Erythroblast (primary cell): ENCODE measurements at regions not wholly inside any gene's neighbourhood (a gene's known extent, or its start where the extent isn't known, plus 50 kb on each side); places are given as distances from the start of the nearest gene placed in this dataset.

ENCODE experiments used
- DNase-seq, 2 experiments: peaks; one replicate each; lab custom pipeline; 2025; lab: John Stamatoyannopoulos, UW
- GATA1 ChIP-seq: IDR thresholded peaks from 2 replicates; pipeline ENCODE4 v1.6.1; 2011; ENCODE audit warnings: low read depth, mild to moderate bottlenecking, control low read depth, low read length, moderate library complexity
- POLR2A ChIP-seq: IDR thresholded peaks from 2 replicates; pipeline ENCODE4 v1.6.1; 2011; ENCODE audit warnings: mild to moderate bottlenecking, low read length

GRCh38 chr2:136392897-136393505 is 275.1 kb upstream of the CXCR4 start:
- no peak for DNase-seq
- no peak for TF ChIP-seq GATA1
- no peak for TF ChIP-seq POLR2A

- no peak for TF ChIP-seq POLR2A
- DNase-seq: no peak
Observed at GRCh38 chr2:136389809-136390208, 271.9 kb upstream of the CXCR4 start.

DNA sequence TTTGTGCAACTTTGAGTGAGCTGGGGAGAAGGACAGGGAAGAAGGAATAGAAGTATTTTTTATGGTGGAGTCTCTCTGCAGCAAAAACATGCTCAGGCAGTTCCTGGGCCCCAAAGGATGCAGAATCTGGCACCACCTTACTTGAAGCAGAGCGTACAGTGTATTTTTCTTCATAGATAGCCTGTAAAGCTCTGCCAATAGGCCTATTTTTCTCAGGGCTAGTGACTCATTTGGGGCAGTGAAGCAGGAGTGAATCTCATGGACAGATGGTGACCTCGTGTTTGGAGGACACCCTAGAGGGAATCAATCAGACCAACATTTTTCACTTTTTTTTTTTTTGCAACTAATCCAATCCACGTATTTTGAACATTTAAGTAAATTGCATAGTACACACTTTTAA is 268.1 kb upstream of the CXCR4 start:
- no peak for DNase-seq
- TF ChIP-seq POLR2A (no peak), GATA1 (no peak)

DNA sequence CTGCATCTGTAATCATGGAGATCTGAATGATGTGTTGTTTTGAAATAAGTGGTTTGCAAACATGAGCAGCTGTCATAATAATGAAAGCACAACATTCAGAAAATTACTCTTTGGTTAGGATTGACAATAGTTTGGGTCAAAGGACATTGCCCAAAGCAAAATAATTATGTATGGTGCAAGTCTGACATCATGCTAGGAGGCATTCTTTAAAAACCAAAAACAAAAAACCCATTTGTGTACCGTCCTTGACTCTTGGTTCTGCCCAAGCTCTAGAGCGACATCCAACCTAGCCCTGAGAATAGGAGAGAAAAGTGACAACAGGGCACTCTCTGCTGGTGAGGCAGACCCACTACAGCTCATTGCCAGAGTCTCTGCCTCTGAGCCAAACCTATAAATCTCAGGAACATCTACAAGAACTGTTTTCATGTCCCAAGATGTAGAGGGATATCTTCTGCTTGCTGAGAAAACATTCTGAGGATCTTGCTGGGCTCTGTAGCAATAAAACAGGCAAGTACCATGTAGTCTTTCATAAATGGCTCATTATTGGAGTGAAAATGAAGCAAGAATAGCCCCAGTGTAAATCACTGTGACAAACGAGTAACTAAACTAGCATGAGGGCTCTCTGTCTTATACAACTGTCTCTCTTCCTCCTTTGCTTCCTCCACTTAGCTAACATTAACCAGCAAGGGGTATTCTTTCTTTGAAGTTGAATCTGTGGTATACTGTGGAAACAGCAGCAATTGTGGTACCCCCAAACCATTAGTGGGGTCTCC is 266.8 kb upstream of the CXCR4 start:
- DNase-seq: peak; percentile 20 to 32
- TF ChIP-seq GATA1: no peak
- no peak for TF ChIP-seq POLR2A

DNA sequence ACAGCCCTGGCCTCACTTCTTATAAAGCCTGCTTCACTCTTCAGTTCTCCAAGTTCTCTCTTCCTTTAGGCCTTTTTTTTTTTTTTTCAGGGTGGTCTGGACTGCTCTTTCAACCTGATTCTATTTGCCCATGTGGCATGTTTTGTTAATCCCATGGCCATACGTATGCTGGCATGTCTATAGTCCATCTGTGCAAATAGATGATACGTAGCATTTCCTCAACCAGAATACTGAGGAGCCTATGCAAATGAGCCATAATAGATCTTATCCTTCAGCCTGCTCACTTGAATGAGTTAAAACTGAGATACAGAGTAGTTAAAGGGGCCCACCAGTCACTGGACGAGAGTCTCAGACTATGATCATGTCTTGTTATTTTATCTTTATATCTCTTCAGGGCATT is 265.2 kb upstream of the CXCR4 start:
- no peak for DNase-seq
- TF ChIP-seq POLR2A: no peak
- no peak for TF ChIP-seq GATA1

DNA sequence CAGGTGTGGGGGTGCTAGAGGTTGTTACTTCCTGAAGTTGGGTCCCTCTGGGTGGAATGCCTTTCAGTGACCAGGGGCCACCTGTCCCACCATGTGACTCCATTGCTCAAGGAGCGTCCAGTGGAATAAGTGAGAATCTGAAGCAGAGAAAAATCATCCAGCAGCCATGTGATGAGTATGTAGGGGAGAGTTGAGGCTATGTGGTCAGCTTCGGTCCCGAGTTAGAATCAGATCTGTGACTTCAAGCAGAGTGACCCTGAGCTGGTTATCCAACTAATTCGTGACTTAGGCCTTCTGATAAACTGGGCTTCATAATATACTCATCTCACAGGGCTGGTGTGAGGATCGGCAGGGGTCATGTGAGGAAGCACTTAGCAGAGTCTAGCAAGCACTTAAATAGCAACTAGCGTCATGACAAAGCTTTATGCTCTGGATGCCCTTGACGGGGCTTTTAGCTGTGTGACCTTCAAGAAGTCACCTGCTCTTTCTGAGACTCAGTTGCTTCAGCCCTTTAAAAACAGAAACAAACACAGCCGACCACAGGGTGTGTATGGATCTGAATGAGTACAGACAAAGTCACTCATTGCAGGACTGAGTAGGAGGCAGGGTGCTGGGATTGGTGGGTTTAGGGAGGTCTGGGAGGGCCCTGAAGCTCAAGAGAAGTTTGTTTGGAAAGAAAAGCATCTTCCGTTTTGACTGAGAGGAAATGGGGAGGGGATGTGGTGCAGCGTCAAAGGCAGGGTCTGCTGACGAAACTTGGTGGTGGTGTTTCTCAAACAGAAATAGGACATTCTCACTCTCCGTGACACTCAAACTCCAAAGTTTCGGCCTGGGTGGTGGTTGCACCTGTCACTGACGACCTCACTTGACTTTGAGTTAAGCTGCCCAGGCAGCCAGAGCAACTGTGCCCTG is 264.0 kb upstream of the CXCR4 start:
- TF ChIP-seq GATA1 (no peak), POLR2A (no peak)

GRCh38 chr2:136381245-136381644 is 263.3 kb upstream of the CXCR4 start:
- no peak for DNase-seq

More for the DNA sequence above, 264.0 kb upstream of the CXCR4 start:
- no peak for DNase-seq

GRCh38 chr2:136378712-136379595 is 261.0 kb upstream of the CXCR4 start:
- peak; percentile 47 to 63 for DNase-seq
- TF ChIP-seq POLR2A: no peak
- TF ChIP-seq GATA1: no peak

More at GRCh38 chr2:136381245-136381644, 263.3 kb upstream of the CXCR4 start:
- TF ChIP-seq POLR2A (no peak), GATA1 (no peak)

DNA sequence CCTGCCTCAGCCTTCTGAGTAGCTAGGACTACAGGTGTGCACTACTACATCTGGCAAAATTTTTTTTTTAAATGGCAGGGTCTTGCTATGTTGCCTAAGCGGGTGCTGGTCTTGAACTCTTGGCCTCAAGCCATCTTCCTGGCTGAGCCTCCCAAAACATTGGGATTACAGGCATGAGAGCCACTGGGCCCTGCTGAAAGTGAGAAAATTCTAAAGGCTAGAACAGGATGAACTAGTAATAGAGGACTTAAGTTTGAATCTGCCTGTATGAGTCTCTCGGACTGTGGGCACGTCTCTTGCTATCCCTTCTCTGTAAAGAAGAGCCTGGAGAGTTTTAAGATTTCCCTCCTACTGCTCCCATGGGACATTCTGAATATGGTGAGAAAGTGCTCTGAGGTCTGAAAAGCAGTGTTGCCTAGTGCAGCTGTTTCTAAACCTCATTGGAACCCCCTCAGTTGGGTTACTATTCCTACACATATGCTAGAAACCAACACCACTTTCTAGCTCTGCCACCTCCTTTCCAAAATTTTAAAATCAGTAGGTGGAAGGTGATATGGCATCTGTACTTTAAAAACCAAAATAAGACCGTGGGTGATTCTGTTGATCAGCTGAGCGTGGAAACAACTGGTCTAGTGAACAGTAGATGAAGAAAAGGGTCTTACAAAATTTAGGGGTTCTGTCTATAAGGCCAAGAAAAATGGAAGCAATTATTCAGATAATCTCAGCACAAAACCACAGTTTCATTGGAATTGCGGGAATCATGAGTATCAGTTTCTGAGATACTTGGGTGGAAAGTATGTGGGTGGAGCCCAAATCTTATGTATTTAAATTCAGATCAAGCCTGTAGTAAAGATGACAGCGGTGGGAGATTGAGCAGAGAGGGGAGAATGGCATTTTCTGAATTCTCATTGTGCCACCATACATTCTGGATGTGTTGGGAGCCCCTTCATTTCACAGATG is 259.8 kb upstream of the CXCR4 start:
- TF ChIP-seq POLR2A (no peak), GATA1 (no peak)
- DNase-seq: no peak

- TF ChIP-seq GATA1 (no peak), POLR2A (no peak)
- DNase-seq: no peak
Observed at GRCh38 chr2:136376798-136377211, 258.9 kb upstream of the CXCR4 start.

- no peak for DNase-seq
- TF ChIP-seq POLR2A: no peak
- no peak for TF ChIP-seq GATA1
Observed at GRCh38 chr2:136376211-136376610, 258.3 kb upstream of the CXCR4 start.

DNA sequence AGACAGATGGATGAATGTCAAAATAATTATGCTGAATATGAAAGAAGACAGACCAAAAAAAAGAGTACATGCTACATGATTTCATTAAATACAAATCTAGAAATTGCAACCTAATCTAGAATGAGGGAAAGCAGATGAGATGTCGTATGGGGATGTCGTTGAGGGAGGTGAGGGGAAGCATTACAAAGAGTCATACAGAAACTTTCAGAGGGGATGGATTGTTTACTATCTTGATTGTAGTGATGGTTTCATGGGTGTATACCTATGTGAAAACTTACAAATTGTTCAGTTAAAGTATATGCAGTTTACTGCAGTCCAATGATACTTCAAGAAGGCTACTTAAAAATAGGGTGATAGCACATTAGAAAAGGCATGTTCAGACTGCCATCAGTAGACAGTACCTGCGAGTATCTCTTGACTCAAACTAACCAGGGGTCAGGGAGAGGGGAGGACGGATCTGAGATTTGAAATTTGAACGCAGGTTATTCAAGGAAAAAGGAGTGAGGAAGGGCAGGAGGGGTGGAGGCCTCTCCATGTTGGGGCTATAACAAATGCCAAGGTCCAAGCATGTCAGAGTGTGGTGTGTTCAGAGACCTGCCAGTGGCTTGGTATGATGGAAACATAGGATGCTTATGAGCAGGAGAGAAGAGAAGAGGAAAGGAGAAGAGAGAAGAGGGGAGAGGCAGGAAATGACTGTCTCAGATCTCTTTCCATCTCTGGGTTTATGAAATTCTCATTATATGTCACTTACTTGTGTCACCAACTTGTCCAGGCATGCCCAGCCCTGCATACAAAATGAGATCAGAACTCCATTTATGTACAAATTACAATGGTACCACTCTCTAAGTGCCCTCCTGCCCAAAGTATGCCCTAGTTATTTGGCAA is 257.3 kb upstream of the CXCR4 start:
- no peak for TF ChIP-seq GATA1
- TF ChIP-seq POLR2A: no peak
- DNase-seq: no peak
